Fibroblast of pulmonary artery (primary cell): ENCODE measurements at regions not wholly inside any gene's neighbourhood (a gene's known extent, or its start where the extent isn't known, plus 50 kb on each side); places are given as distances from the start of the nearest gene placed in this dataset.

Experiments
- DNase-seq: peaks from one replicate; pipeline ENCODE4 v3.0.0-alpha.2; 2010; ENCODE audit warnings: low read depth
- H3K4me3 ChIP-seq: replicated peaks from 2 replicates; pipeline ENCODE4 v1.5.1; 2011; ENCODE audit warnings: low read depth, mild to moderate bottlenecking, control low read depth, low read length, moderate library complexity
- TF ChIP-seq, protein P1 (sequence below): IDR thresholded peaks from 2 replicates; pipeline ENCODE4 v1.5.1; 2011; ENCODE audit warnings: mild to moderate bottlenecking, control low read depth, low read length, inconsistent platforms; ENCODE audit errors: missing control alignments

DNA sequence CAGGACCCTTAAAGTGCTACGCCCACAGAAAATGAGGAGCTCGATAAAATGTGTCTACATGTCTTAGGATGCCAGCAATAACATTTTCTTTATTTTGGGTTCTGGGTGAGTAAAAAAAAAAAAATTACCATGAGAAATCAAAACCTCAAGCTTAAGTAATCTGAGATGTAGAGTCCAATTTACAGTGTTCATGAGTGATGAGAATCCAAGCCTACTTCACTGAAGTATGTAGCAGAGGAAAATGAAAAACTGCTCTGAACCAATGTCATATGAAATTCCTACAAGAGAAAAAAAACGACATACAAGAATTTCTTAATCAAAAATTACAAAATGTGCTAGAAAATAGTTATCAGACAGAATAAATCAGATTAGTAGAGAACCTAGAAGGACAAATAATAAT, 274.4 kb downstream of the HTR7 start:
- TF ChIP-seq, protein P1, sequence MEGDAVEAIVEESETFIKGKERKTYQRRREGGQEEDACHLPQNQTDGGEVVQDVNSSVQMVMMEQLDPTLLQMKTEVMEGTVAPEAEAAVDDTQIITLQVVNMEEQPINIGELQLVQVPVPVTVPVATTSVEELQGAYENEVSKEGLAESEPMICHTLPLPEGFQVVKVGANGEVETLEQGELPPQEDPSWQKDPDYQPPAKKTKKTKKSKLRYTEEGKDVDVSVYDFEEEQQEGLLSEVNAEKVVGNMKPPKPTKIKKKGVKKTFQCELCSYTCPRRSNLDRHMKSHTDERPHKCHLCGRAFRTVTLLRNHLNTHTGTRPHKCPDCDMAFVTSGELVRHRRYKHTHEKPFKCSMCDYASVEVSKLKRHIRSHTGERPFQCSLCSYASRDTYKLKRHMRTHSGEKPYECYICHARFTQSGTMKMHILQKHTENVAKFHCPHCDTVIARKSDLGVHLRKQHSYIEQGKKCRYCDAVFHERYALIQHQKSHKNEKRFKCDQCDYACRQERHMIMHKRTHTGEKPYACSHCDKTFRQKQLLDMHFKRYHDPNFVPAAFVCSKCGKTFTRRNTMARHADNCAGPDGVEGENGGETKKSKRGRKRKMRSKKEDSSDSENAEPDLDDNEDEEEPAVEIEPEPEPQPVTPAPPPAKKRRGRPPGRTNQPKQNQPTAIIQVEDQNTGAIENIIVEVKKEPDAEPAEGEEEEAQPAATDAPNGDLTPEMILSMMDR, result no peak
- no peak overlapping the region for H3K4me3 ChIP-seq
- no peak for DNase-seq

GRCh38 chr10:90587081-90587491, 270.8 kb downstream of the HTR7 start:
- peak; percentile 58 for DNase-seq
- TF ChIP-seq, protein P1, result no peak
- no peak overlapping the region for H3K4me3 ChIP-seq

DNA sequence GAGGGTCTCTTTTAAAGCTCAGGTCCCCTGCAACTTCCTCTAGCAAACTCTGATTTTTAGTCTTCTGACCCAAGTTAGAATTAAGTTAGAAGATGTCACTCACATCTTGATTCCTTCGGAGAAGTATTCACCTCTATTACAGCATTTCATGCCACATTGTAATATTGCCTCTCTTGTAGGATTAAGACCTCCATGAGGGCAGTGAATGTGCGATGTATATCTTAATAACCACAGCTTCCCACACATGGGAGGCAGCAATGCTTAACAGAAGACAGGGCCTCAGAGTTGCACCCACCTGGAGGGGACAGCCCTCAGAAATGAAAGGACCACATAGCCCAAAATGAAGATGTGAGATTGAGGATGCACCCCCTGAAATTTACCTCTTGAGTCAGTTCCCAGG, 270.3 kb downstream of the HTR7 start:
- DNase-seq, result no peak
- no peak overlapping the region for H3K4me3 ChIP-seq
- TF ChIP-seq, protein P1, result no peak

DNA sequence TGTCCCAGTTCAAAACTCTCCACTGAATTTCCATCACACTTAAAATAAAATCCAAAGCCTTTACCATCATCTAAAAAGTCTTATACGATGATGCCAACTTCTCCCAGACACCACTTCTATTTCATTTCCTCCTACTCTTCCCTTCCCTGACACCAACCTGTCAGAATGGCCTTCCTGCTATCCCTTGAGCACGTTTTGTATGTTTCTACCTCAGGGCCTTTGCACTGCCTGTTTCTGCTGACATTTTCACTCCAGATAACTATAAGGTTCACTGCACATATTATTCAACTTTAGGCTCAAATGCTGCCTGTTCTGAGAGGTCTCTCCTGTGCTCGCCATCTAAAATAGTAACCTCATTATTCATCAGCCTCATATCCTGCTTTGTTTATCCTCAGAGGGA, 269.6 kb downstream of the HTR7 start:
- TF ChIP-seq, protein P1, result no peak
- no peak overlapping the region for H3K4me3 ChIP-seq
- DNase-seq, result no peak

DNA sequence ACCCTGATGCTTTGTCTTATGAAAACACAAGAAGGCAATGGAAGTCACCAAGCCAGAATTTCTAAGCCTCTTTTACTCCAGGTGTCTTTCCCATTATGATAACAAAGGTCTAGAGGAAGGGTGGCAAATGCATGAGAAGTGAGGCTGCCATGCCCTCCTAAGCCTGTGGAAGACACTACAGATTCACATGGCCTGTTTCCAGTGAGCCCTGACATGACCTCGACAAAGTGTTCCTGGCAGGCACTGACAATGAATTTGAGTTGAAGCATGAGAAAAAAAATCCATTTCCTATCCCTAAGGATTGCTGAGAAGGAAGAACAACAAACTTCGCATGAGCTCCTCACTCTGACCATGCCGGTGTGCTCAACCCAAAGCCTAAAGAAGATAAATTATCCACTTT, 268.0 kb downstream of the HTR7 start:
- TF ChIP-seq, protein P1, result no peak
- no peak overlapping the region for H3K4me3 ChIP-seq
- DNase-seq, result no peak

GRCh38 chr10:90591629-90592028, 266.2 kb downstream of the HTR7 start:
- H3K4me3 ChIP-seq, result no peak overlapping the region
- TF ChIP-seq, protein P1, result no peak
- DNase-seq, result no peak

DNA sequence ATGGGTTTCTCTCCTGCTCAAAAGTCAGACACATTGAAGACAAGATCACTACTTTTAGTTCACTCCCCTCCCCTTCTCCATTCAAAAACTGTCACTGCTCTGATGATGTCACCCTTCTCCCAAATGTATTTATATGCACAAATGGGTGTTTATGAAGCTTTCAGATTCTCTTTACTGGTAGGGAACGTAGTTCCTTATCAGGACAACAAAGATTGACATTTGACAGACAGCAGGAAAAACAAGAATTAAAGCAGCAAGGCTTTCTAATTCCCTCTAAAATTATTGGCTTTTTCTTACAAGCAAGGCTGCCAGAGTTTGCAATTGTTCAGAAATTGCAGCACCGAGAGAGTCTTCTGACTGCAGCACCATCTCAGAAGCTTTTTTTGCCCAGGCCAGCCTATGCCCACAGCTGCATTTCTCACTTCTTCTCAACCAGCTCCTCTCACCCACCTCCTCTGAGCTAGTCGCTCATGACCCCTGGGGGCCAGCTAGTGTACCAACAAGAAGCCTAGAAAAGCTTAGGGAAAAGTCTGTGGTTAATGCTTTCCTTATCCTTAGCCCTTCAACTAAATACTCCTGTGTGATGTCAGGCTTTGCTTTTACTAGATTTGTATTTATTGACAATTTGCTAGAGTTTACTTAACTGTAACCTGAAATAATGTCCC, 265.1 kb downstream of the HTR7 start:
- TF ChIP-seq, protein P1, result peak; percentile 75
- no peak overlapping the region for H3K4me3 ChIP-seq
- DNase-seq, result peak; percentile 82
